Fibroblast of lung (primary cell): ENCODE measurements at regions not wholly inside any gene's neighbourhood (a gene's known extent, or its start where the extent isn't known, plus 50 kb on each side); places are given as distances from the start of the nearest gene placed in this dataset.
A peak's percentile ranks its signal among the peaks of the same experiment; 100 is the strongest.

ENCODE experiments used
- DNase-seq, 2 donors: peaks; one replicate each; pipeline versions ENCODE4 v3.0.0 to v3.0.0-alpha.2; 2010; ENCODE audit warnings: low read depth in 2 of 2
- H2AFZ ChIP-seq: 2 replicates; pipeline ENCODE4 v1.5.1; 2012; ENCODE audit warnings: low read length, control low read depth, inconsistent platforms
- H3K27ac ChIP-seq: 2 replicates; pipeline ENCODE4 v1.5.1; 2011; ENCODE audit warnings: low read length, control low read depth; ENCODE audit not compliant: insufficient read depth
- H3K27me3 ChIP-seq: 2 replicates; pipeline ENCODE4 v1.5.1; 2011; ENCODE audit warnings: mild to moderate bottlenecking, low read length; ENCODE audit not compliant: control insufficient read depth, insufficient read depth
- H3K36me3 ChIP-seq: 2 replicates; pipeline ENCODE4 v1.5.1; 2011; ENCODE audit warnings: low read length; ENCODE audit not compliant: control insufficient read depth, insufficient read depth
- H3K4me1 ChIP-seq: 2 replicates; pipeline ENCODE4 v1.5.1; 2011; ENCODE audit warnings: low read length; ENCODE audit not compliant: control insufficient read depth, insufficient read depth; ENCODE audit errors: extremely low read depth
- H3K4me2 ChIP-seq: 2 replicates; pipeline ENCODE4 v1.5.1; 2011; ENCODE audit warnings: low read length, control low read depth; ENCODE audit not compliant: insufficient read depth; ENCODE audit errors: extremely low read depth
- H3K4me3 ChIP-seq, 4 experiments: fragments of 200-600 bp in 1 of 4; sonication (generic) in 1 of 4; replicated peaks in 1 of 4; 2 replicates each; pipeline ENCODE4 v1.5.1; 2011 to 2016; ENCODE audit warnings: low read length in 4 of 4, low read depth in 3 of 4, mild to moderate bottlenecking in 3 of 4, control low read depth in 2 of 4, inconsistent platforms in 1 of 4, mixed read lengths in 1 of 4; ENCODE audit not compliant: insufficient read depth in 1 of 4; ENCODE audit errors: control extremely low read depth in 1 of 4
- H3K79me2 ChIP-seq: 2 replicates; pipeline ENCODE4 v1.5.1; 2012; ENCODE audit warnings: mild to moderate bottlenecking, low read length, inconsistent platforms; ENCODE audit not compliant: control insufficient read depth, insufficient read depth
- H3K9ac ChIP-seq: 2 replicates; pipeline ENCODE4 v1.5.1; 2011; ENCODE audit warnings: mild to moderate bottlenecking, low read length, control low read depth; ENCODE audit not compliant: insufficient read depth
- H3K9me3 ChIP-seq: 2 replicates; pipeline ENCODE4 v1.5.1; 2012; ENCODE audit warnings: low read depth, low read length; ENCODE audit not compliant: control insufficient read depth, insufficient read depth
- H4K20me1 ChIP-seq: 2 replicates; pipeline ENCODE4 v1.5.1; 2011; ENCODE audit warnings: low read length; ENCODE audit not compliant: control insufficient read depth, insufficient read depth; ENCODE audit errors: extremely low read depth
- EZH2 ChIP-seq: IDR thresholded peaks from 2 replicates; pipeline ENCODE4 v1.5.1; 2012; ENCODE audit warnings: low read length, control low read depth, mild to moderate bottlenecking; ENCODE audit errors: missing control alignments
- TF ChIP-seq, protein P1 (sequence below), 2 donors: IDR thresholded peaks in 1 of 2; conservative IDR thresholded peaks in 1 of 2; 1 replicate in 1 of 2; 2 replicates in 1 of 2; pipeline ENCODE4 v1.5.1; 2011 to 2012; ENCODE audit warnings: low read length in 2 of 2, control low read depth in 1 of 2, inconsistent platforms in 1 of 2, low read depth in 1 of 2, mild to moderate bottlenecking in 1 of 2

DNA sequence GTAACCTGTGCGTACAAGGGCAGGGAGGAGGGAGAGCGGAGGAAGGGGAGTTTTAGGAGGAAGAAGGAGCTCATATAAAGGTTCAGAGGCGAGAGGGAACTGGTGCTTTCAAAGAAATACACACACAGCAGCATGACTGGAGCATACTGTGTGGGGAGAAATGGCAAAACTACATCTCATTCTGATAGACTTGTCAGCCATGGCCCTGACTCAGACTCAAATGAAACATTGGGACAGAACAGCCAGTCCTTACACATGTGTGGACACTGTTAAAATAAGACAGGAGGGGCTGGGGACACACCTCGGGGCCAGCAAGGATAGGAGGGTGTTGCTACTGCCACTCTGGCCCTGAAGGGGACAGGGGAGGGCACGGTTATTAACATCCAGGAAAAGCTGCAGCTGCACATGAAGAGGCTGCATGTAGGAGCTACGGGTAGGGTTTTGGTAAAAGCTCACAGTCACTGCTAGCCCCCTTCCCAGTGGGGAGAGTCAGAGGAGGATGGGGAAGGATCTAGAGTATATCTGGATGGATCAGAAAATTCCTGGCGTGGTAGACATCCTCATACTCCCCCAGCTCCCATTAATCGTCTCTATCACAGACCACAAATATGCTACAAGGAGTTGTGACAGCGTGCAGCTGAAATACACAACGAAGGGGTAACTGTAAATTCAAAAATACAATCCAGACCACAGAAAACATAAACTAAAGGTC is 110.5 kb downstream of the GATA6 start:
- no peak overlapping the region for H3K4me3 ChIP-seq
- no peak overlapping the region for H2AFZ ChIP-seq
- TF ChIP-seq, protein P1, sequence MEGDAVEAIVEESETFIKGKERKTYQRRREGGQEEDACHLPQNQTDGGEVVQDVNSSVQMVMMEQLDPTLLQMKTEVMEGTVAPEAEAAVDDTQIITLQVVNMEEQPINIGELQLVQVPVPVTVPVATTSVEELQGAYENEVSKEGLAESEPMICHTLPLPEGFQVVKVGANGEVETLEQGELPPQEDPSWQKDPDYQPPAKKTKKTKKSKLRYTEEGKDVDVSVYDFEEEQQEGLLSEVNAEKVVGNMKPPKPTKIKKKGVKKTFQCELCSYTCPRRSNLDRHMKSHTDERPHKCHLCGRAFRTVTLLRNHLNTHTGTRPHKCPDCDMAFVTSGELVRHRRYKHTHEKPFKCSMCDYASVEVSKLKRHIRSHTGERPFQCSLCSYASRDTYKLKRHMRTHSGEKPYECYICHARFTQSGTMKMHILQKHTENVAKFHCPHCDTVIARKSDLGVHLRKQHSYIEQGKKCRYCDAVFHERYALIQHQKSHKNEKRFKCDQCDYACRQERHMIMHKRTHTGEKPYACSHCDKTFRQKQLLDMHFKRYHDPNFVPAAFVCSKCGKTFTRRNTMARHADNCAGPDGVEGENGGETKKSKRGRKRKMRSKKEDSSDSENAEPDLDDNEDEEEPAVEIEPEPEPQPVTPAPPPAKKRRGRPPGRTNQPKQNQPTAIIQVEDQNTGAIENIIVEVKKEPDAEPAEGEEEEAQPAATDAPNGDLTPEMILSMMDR (conservative IDR thresholded peaks at IDR 0.05 in 1 of 2, IDR thresholded peaks at IDR 0.05 in 1 of 2; ENCODE audit: low read depth in 1 of 2, low read length in 2 of 2) = no peak
- TF ChIP-seq EZH2 = no peak
- H3K27ac ChIP-seq = no peak overlapping the region
- H3K4me1 ChIP-seq = peaks cover 9% of the 10 kb centered on the region
- H4K20me1 ChIP-seq = no peaks in the 10 kb centered on the region
- H3K9ac ChIP-seq = no peak overlapping the region
- H3K9me3 ChIP-seq = no peaks in the 10 kb centered on the region
- H3K27me3 ChIP-seq = no peaks in the 10 kb centered on the region
- no peak overlapping the region for H3K4me2 ChIP-seq
- H3K36me3 ChIP-seq = no peaks in the 10 kb centered on the region
- peak in 1 of 2 donors; percentile 92 for DNase-seq
- no peaks in the 10 kb centered on the region for H3K79me2 ChIP-seq

DNA sequence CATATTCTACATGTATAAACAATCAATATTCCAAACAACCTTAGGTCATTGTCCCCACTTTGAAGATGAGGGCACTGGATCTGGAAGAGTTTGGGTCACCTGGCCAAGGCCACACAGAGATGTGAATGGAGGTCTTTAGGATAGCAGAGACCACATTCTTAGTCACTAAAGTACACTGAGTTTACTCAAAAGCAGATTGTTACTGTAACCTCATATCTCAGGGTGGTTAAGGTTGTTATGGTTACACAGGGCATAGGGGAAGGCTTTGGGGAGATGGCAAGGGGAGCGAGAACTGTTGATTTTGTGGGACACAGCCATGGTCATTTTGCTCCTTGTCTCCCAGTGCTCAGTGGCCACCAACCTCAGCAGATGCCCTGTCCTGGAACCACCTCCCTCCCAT is 109.4 kb downstream of the GATA6 start:
- no peaks in the 10 kb centered on the region for H3K79me2 ChIP-seq
- no peak overlapping the region for H3K4me3 ChIP-seq
- no peak overlapping the region for H2AFZ ChIP-seq
- peaks cover 9% of the 10 kb centered on the region for H3K4me1 ChIP-seq
- H3K27me3 ChIP-seq = no peaks in the 10 kb centered on the region
- H3K36me3 ChIP-seq = no peaks in the 10 kb centered on the region
- no peak for TF ChIP-seq EZH2
- TF ChIP-seq, protein P1 (conservative IDR thresholded peaks at IDR 0.05 in 1 of 2, IDR thresholded peaks at IDR 0.05 in 1 of 2; ENCODE audit: low read depth in 1 of 2, low read length in 2 of 2) = no peak
- no peak overlapping the region for H3K9ac ChIP-seq
- no peak for DNase-seq
- no peak overlapping the region for H3K4me2 ChIP-seq
- H3K9me3 ChIP-seq = no peaks in the 10 kb centered on the region
- H4K20me1 ChIP-seq = no peaks in the 10 kb centered on the region
- no peak overlapping the region for H3K27ac ChIP-seq

DNA sequence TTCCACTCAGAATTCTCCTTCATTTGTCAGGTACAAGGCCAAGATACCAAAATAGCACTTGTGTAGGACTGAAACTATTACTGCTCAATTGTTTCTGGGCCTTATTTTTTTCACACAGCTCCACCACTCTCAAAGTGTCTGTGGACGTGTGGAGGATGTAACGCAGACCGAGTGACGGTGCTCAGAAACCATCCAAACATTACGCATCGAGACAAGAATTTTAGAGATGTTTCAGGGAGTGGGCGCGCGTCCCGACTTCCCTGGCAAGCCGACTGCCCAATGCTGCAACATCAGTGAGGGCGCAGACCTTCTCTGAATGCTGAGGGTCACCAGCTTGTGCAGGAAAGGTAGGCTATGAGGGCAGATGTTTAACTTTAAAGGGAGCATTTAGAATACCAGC is 108.4 kb downstream of the GATA6 start:
- Histone ChIP-seq H3K27ac (no peak overlapping the region), H3K79me2 (no peaks in the 10 kb centered on the region), H3K9ac (no peak overlapping the region), H3K4me1 (peaks cover 4% of the 10 kb centered on the region), H3K9me3 (no peaks in the 10 kb centered on the region), H2AFZ (no peak overlapping the region), H4K20me1 (no peaks in the 10 kb centered on the region), H3K4me2 (no peak overlapping the region), H3K36me3 (no peaks in the 10 kb centered on the region), H3K4me3 (no peak overlapping the region), H3K27me3 (peaks cover 5% of the 10 kb centered on the region)
- DNase-seq = no peak
- TF ChIP-seq, protein P1 (conservative IDR thresholded peaks at IDR 0.05 in 1 of 2, IDR thresholded peaks at IDR 0.05 in 1 of 2; ENCODE audit: low read depth in 1 of 2, low read length in 2 of 2) = no peak
- no peak for TF ChIP-seq EZH2
